Motor neuron (in vitro differentiated cells): ENCODE measurements at regions not wholly inside any gene's neighbourhood (a gene's known extent, or its start where the extent isn't known, plus 50 kb on each side); places are given as distances from the start of the nearest gene placed in this dataset.

ENCODE experiments used
- ATAC-seq, 8 experiments: fragments of 200-7000 bp; cut with Tn5 transposase; replicated peaks in 6 of 8; 2 replicates each; pipeline ENCODE4 v1.8.0; 2021; ENCODE audit warnings: mild to moderate bottlenecking in 8 of 8, moderate library complexity in 8 of 8
- H3K27ac ChIP-seq, 2 donors: fragments of 250-450 bp; sonication (Bioruptor Pico); 2 replicates each; pipeline ENCODE4 v1.9.0; 2021; ENCODE audit warnings: antibody characterized with exemption in 2 of 2, mild to moderate bottlenecking in 2 of 2, moderate library complexity in 1 of 2
- H3K4me1 ChIP-seq, 2 donors: fragments of 250-450 bp; sonication (Bioruptor Pico); replicated peaks in 1 of 2; 2 replicates each; pipeline ENCODE4 v1.6.1; 2021; ENCODE audit warnings: antibody characterized with exemption in 2 of 2, mild to moderate bottlenecking in 2 of 2, moderate library complexity in 1 of 2
- H3K4me3 ChIP-seq, 5 donors: fragments of 250-450 bp; sonication (Bioruptor Pico); 2 replicates each; pipeline ENCODE4 v1.9.0; 2021; ENCODE audit warnings: antibody characterized with exemption in 5 of 5, mild to moderate bottlenecking in 5 of 5, moderate library complexity in 4 of 5
- WGBS, 10 experiments: fragments of 450-650 bp; shearing (Covaris generic); methylation state at CpG; one replicate each; pipeline ENCODE4 v1.0.0; 2022; 5-methylcytosine and 5-hydroxymethylcytosine counted together
- in situ Hi-C, 9 experiments: fragments of 400-800 bp; cut with MboI; loops; one replicate each; pipeline ENCODE4 v1.15.0; 2021; ENCODE audit warnings: low sequenced_read_pairs in 9 of 9, low pct_unique_long_range_greater_than_20kb in 2 of 9; ENCODE audit not compliant: unreplicated experiment in 9 of 9

- WGBS, 10 experiments, result 0 to 83% (median 54%) methylated on average over 1 to 2 of the region's 2 CpGs; no CpG with 5 or more reads in 1 of the 10 experiments
- Histone ChIP-seq H3K4me1 (peaks cover 4 to 12% of the 10 kb centered on the region in 2 donors), H3K4me3 (no peak overlapping the region), H3K27ac (no peak overlapping the region)
- in situ Hi-C loops, result no loop called here
- ATAC-seq, result peak in 3 of 8 experiments; percentile 52 to 86 (median 68)
Measured at GRCh38 chr4:122012735-122013134, 60.9 kb upstream of the TRPC3 start.

DNA sequence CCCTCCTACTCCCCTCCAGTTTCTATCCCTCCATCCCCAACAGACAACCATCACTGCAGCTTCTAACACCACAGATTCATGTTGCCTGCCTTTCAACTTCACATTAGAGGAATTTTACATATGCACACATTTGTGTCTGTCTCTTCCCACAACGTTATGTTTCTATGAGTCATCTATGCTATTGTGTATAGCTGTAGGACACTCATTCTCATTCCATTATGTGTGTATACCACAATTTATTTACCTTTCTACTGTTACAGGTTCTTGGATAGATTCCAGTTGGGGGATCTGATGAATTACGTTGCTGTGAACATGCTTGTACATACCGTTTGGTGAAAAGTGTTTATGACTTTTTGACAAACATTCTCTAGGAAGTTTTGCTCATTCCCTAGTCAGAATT is 58.8 kb upstream of the TRPC3 start:
- ATAC-seq, result peak in 5 of 8 experiments; percentile 52 to 95 (median 80)
- Histone ChIP-seq H3K4me3 (no peak overlapping the region), H3K27ac (no peak overlapping the region), H3K4me1 (peaks cover 0 to 2% of the 10 kb centered on the region in 2 donors)
- in situ Hi-C loops, result no loop called here
- 0 to 78% (median 25%) methylated on average over 1 to 3 of the region's 3 CpGs; no CpG with 5 or more reads in 2 of the 10 experiments for WGBS, 10 experiments

DNA sequence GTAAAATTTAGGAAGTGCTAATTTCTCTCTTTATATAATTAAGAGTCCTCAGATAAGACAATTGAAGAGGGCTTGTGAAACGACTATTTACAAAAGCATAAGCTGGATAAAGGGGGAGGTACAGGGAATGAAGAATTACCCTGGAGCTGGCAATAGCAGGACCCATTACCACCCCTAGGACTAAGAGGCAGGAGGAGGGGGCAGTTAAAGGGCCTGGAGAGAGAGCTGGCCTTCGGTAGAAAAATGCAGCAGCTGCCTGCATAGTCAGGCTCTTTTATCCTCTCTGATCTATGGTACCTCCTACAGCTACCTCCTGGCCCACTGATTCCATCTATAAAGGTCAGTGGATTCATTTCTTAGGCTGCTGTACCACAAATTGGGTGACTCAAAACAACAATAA is 57.7 kb upstream of the TRPC3 start:
- in situ Hi-C loops, result no loop called here

DNA sequence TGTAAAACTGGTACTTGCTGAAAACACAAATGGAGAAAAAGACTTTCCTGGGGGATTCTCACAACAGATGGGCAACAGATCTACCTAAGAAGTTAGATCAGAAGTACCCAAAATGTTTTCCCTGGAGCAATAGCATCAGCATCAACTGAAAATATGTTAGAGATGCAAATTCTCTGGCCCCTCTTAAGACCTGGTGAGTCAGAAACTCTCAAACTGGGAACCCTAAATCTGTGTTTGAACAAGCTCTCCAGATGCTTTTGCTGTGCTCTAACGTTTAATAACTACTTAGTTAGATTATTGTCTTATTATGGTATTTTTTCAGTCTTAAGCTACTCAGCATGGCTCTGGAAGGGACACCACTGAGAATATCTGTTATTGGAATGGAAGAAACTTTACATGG is 55.2 kb upstream of the TRPC3 start:
- Histone ChIP-seq H3K4me3 (no peak overlapping the region), H3K27ac (no peak overlapping the region), H3K4me1 (peaks cover 0 to 2% of the 10 kb centered on the region in 2 donors)
- WGBS, 10 experiments, result 0 to 75% (median 33%) methylated on average over 1 of the region's 1 CpG; no CpG with 5 or more reads in 3 of the 10 experiments
- ATAC-seq, result no peak
- in situ Hi-C loops, result no loop called here

More for the DNA sequence above, 57.7 kb upstream of the TRPC3 start:
- WGBS, 10 experiments, result 8 to 67% (median 29%) methylated on average over 1 to 2 of the region's 2 CpGs; no CpG with 5 or more reads in 2 of the 10 experiments
- ATAC-seq, result no peak
- Histone ChIP-seq H3K4me3 (no peak overlapping the region), H3K27ac (no peak overlapping the region), H3K4me1 (peaks cover 0 to 2% of the 10 kb centered on the region in 2 donors)

- no peak overlapping the region for H3K27ac ChIP-seq
Measured at GRCh38 chr4:122005064-122005755, 53.4 kb upstream of the TRPC3 start.

DNA sequence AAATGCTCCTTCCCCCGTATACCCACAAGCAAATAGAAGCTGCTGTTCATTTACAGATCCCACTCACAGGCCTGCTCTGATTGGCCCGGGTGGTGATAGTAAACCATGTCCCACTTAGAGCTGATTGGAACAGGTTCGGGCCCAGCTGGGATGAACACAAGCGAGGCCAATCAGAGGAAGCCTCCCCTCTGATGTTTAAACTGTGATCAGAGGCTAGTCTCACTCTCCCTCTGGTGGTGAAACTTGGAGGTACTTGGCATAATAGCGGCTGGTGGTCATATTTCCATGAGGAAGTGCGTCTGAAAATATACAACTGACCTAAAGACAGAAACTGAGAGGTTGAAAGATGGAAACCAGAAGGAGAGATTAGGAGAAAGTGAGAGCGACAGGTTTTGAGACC is 51.5 kb upstream of the TRPC3 start:
- 63 to 92% (median 75%) methylated on average over 4 to 7 of the region's 7 CpGs; no CpG with 5 or more reads in 5 of the 10 experiments for WGBS, 10 experiments
- peak in 2 of 8 experiments; percentile 9 to 69 for ATAC-seq

More at GRCh38 chr4:122005064-122005755, 53.4 kb upstream of the TRPC3 start:
- in situ Hi-C loops, result no loop called here
- H3K4me1 ChIP-seq, result peaks cover 0 to 2% of the 10 kb centered on the region in 2 donors
- WGBS, 10 experiments, result 20 to 98% (median 83%) methylated on average over 1 to 8 of the region's 8 CpGs
- peak in 1 of 8 experiments; percentile 18 for ATAC-seq
- no peak overlapping the region for H3K4me3 ChIP-seq

More for the DNA sequence above, 51.5 kb upstream of the TRPC3 start:
- in situ Hi-C loops, result no loop called here
- Histone ChIP-seq H3K4me1 (no peaks in the 10 kb centered on the region), H3K4me3 (no peak overlapping the region), H3K27ac (no peak overlapping the region)
